ENCODE measurements at regions not wholly inside any gene's neighbourhood (a gene's known extent, or its start where the extent isn't known, plus 50 kb on each side); places are given as distances from the start of the nearest gene placed in this dataset.
"Not testable (repeated sequence)": the region's sequence is repeated elsewhere in the genome, so short reads cannot be mapped to it uniquely, and the experiment has no call there.

DNA sequence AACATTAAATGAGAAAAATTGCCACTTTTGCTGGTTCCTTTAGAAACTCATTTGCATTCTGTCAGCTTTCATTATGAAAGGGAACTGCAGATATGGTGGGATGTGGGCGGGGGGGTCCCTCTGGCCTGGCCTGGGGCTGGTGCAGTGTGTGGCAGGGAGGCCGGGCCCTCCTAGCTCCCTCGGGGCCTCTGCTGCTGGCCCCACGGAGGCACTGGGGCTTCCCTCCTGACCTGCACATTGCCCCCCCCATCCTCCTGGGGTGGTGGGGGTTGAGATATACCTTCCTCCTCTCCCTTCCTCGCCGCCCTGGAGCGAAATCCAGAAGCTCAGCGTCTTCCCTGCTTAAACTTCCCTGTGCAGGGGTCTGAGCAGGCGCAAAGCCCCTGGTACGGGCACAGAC is 1005.9 kb downstream of the BRD1 start:
- in situ Hi-C loops (cut with HindIII; ENCODE audit: low sequenced_read_pairs): no loop called here

DNA sequence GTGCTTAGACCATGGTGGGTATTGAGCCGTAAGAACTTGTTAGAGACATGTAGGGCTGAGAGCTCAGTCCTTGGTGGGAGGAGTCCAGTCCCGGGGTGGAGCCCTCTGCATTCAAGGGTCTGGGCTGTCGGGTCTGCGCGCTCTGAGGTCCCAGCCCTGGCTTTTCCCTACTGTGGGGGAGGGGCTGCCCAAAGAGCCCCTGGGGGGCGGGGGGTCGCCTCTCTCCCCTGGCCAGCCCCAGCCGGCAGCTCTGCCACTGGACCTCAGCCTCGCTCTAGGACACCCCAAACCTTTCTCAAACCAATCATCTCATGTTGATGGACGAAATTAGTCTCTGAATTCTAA is 1006.4 kb downstream of the BRD1 start:
- in situ Hi-C loops (cut with HindIII; ENCODE audit: low sequenced_read_pairs): no loop called here

DNA sequence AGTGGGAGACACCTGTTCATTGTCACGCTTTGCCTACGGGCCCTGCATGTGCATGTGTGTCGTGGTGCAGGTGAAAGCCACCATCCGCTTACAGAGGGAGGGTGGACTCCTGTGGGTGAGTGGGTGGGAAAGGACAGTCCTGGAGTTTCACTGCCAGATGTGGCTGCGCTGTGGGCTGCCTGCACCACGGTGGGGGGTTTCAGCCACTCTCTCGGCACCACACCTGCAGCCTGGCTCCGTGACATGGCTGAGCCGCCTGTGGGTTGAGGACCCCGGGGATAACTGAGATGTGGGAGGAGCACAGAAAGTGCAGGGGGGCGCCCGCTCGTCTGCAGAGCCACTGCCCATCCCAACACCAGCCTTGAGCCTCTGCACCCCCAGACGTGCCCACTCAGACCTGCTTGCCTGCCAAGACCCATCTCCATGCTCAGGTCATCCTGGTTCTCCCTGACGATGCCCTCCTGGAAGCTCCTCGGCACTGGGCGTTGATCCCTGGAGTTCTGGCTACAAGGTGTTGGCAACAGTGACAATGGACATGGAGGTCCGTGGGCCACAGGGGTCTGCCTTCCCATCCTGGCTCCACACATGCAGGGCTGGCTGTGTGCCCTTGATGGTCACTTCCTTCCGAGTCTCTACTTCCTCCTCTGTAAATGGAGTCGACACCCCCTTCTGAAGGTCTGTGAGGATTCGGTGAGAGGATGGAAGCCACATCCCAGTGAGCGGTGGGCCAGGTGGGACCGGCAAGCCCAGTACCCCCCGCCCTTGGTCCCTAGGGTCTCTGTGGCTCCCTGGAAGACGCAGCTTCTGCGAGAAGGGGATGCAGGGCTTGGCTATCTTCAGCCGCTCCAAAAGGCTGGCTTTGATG is 1007.0 kb downstream of the BRD1 start:
- in situ Hi-C loops (cut with HindIII; ENCODE audit: low sequenced_read_pairs): no loop called here

DNA sequence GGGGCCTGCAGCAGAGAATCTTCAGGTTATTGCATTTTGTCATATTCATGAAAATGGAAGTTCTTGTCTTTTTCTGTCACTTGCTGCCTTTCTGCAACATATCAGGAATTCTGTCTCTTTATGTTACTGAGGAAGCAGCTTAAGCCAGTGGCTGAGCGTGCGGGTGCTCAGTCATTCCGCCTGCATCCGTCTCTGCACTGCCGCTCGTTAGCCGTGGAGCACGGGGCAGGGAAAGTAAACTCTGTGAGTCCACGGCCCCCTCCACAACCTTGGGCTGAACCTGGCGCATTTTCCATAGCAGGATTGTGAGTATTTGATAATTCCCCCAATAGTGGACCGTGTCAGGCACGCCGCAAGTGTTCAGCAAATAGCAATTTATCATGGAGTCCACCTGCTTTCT is 1007.7 kb downstream of the BRD1 start:
- in situ Hi-C loops (cut with HindIII; ENCODE audit: low sequenced_read_pairs): no loop called here

DNA sequence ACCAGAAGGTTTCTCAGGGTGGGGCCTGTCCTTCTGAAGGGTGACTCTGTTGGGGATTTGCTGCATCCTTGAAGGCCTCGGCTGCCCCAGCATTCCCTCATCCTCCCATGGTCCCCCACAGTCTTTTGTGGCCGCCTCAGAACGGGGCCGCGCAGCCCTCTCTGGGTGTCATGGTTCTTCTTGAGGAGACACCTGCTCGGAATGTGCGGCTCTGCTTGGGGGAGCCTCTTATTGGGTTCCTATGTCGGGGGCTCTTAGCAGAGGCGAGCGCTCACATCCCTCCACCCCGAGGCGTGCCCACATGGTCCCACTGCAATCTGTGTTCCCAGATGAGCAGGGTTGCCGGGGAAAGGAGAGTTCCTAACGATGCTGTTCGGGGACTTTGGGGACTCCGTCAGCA is 1008.4 kb downstream of the BRD1 start:
- in situ Hi-C loops (cut with HindIII; ENCODE audit: low sequenced_read_pairs): no loop called here

DNA sequence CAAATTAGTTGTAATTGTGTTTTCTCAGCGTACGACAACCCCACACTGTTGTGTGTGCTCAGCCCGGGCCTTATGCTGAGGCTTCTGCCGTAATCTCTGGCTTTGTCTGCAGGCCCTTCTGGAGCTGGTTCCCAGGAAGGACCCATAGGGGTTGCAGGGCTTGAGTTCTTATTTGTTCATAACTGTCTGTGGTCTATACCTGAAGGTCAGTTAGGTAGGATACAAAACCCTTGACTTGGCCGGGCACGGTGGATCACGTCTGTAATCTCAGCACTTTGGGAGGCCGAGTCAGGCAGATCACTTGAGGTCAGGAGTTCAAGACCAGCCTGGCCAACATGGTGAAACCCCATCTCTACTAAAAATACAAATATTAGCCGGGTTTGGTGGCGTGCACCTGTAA is 1010.2 kb downstream of the BRD1 start:
- in situ Hi-C loops (cut with HindIII; ENCODE audit: low sequenced_read_pairs): not testable (repeated sequence)

DNA sequence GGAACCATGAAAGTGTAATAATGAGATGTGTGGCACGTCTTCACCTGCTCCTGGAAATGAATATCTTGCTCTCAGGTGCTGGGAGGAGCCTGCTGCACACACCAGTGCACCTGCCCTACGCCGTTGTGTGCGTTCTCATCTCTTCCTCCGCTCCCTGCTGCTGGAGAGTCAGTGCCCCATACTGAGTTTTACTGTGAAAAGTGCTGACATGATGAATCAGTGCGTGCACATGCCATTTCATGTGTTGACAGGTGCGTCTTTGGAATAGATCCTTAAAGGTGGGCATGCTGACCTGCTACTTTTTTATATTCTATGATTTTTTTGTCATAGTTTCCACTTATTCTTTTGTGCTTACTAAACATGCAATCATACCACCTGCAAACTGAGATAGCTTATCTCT is 1015.8 kb downstream of the BRD1 start:
- in situ Hi-C loops (cut with HindIII; ENCODE audit: low sequenced_read_pairs): no loop called here

DNA sequence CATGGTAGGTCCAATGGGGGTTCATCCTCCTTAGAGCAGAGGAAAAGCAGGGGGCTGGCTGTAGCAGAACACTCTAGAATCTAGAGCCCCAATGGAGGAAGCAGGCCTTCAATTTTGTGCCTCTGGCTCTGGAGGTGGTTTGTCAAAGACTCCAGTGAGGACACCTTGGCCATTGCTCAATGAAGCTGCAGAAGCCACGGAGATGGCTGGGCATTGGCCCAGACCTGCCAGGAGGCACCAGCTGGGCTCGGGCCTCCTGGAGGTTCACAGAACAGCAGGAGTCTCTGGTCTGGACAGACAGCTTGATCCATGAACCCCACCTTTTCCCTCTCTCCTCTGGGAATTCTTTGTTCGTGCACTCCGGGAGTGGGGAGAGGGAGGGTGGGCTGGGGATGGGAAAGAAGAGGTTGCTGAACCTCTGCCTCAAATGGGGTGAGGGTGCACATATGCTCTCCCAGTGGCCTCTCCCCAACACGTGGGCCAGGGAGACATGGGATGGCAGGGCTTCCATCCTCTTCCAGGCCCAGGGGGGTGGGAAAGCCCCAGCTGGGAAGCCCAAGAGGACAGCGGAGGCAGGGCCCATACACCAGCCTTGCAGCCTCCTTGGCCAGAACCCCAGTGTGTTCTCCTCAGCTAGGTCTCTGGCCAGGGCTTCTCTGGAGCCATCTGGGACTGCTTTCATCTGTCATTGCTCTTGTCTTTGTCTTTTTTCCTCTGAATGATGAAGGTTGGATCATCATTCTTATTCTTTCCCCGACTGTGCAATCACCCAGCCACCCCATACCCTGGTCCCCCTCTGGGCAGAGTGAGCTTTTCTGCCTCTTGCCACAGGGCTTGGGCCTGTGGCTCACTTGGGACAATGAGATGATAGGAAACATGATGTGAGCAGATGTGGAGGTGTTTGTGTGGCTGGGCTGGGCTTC is 1019.4 kb downstream of the BRD1 start:
- in situ Hi-C loops (cut with HindIII; ENCODE audit: low sequenced_read_pairs): no loop called here

DNA sequence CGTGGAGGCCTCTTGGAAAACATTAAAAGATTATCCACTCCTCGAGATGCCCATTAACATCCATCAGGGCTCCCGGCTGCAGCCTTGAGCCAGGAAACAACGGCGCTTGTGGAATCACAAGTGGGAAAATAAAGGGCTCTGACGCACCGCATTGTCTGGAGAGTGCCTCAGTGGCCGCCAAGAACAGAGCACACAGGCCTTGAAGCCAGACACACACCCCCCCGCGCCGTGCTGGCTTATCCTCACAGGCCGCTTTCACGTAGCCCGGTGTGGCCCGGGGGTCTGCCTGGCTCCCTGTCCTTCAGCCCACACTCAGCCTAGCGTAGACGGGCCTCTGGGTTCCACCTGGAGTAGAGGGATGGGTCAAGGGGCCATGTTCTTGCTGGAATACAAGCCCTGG is 1020.5 kb downstream of the BRD1 start:
- in situ Hi-C loops (cut with HindIII; ENCODE audit: low sequenced_read_pairs): no loop called here

DNA sequence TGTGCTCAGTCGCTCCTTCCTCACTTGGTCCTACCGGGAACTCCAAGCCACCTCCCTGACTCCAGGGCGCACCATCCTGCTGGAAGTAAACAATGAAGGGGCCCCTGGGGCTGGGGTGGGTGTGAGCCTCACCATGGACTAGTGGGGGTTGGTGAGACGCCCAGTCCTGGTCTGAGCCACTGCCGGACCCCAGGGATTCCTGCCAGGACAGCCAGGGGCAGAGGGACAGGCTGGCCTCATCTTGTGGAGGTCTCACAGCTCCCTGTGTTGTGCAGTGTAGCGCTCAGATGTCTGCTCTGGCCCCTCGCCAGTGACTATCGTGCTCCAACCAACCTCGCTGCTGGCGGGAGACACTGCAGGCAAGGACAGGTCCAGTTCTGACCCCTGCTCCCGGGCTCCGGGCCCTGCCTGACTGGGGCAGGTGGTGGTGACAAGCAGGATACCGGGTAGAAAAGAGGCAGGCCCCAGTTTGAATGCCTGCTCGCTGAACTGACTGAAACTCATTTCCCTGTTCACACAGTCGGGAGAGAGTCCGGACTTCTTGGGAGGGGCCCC is 1021.4 kb downstream of the BRD1 start:
- in situ Hi-C loops (cut with HindIII; ENCODE audit: low sequenced_read_pairs): no loop called here

DNA sequence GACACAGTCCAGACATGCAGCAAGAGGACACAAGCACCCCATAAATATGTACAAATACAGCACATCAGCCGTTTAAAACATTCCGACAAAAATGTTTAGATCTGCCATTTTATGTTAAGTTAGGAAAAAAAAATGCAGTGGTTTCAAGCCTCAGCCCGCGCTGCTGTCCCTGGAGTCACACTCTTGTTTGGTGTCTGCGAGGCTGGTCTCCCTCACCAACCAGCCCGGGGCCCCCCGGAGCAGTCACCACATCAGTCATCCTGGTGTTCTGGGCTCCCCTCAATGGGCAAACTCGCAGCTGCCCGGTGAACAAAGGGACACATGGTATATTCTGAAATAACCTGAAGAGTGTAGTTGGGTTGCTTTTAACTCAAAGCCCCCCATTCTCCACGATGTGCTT is 1022.2 kb downstream of the BRD1 start:
- in situ Hi-C loops (cut with HindIII; ENCODE audit: low sequenced_read_pairs): no loop called here

DNA sequence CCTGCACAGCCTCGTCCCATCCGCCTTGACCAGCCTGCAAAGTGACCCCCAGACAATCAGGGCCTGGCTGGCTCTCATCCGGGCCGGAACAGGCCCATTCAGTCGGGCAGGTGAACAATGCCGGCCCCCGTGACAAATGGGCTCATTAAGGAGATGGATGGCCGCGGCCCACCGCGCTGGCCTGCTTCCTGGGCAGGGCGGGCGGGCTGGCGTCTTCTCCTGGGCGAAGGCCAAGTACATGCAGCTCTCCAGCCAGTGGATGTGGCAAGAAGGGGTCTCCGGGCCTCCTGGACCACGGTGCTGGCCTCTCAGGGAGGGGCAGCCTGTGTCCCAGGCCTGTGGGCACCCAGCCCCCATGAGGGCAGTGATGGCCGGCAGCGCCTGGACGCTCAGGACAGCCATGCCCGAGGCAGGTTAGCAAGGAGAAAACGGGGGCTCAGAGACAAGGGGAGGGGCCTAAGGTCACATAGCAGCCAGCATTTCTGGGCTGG is 1022.8 kb downstream of the BRD1 start:
- in situ Hi-C loops (cut with HindIII; ENCODE audit: low sequenced_read_pairs): no loop called here

DNA sequence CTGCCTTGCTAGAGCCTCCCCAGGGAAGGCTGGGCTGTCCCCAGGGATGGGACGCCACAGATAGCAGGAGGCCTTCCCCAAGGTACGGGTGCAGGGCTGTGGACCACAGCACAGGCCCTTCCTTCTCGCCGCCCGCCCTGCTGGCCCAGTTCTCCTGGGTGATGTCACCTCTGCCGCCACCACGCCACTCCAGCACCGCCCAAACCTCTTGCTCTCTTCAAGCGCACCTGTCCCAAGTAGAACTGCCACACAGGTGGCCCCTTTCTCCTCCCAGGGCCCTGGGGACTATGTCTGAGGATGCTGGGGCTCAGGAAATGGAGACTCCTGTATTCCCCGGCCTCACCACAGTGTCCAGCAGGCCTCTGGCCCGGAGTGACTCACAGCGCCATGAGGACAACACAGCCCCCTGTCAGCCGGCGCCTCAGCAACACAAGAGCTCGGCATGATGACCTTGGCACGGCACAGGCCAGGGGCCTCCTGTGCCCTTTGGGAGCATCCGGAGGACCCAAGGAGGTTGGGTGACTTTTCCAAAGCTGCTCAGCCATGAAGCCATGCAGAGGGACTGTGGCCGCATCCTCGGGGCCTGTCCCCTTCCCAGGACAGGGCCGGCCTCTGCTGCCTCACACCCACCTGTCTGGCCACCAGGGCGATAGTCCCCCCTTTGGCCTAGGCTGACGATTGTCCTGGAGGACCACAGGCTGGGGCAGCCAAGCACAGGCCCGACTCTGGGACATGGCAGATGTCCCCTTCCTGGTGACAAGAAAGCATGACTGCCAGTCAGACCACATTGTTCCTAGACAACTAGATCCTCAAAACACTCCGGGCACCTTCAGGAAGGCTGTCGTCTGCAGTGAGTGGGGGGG is 1023.5 kb downstream of the BRD1 start:
- in situ Hi-C loops (cut with HindIII; ENCODE audit: low sequenced_read_pairs): no loop called here

DNA sequence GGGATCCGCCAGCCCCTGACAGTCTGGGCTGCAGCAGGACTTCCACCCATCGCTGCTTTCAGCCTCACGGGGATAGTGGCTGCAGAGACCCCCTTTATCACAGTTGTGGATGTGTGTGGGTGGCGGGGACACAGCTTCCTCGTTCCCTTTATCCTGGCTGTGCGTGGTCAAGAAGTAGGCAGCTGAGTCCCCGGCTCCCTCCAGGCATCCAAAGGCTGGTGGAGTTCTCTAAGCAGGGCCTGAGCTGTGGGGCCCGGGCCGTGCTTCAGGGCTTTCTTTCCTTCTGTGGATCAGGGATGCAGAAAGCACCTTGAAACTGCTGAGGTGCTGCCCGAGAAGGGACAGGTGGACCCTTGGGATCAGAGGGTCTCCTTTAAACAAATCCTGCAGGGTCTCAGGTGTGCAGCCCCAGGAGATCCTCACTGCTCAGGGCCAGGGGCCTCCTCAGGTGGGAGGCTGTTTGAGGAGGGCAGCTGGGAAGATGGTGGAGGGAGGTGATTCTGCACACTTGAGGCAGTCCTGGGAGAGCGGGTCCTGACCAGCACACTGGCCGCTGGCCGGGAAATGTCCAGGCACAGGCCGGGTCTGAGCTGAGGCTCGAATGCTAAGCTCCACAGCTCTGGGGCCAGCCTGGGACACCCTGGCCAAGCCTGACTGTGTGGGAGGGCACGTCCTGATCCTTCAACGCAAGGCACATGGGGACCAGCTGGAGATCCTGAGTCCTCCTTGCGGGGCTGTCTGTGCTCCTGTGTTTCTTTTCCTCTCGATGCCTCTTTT is 1024.3 kb downstream of the BRD1 start:
- in situ Hi-C loops (cut with HindIII; ENCODE audit: low sequenced_read_pairs): no loop called here

DNA sequence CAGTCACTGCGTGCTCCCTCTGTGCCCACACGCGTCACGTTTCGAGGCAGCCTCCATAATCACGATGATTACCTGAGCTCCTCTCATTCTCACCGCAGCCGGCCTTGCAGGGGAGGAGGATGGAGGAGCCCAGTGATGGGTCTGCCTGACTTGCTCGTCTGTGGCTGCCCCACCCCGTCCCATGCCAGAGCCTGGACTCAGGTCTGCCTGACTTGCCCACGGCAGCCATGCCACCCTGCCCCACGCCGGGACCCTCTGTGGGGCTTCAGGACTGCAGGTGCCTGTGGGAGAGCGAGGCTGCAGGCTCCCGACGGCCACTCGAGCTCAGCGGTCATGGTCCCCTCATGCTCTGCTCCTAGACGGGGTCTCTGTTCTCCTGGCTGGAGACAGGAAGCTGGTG is 1025.1 kb downstream of the BRD1 start:
- in situ Hi-C loops (cut with HindIII; ENCODE audit: low sequenced_read_pairs): no loop called here

DNA sequence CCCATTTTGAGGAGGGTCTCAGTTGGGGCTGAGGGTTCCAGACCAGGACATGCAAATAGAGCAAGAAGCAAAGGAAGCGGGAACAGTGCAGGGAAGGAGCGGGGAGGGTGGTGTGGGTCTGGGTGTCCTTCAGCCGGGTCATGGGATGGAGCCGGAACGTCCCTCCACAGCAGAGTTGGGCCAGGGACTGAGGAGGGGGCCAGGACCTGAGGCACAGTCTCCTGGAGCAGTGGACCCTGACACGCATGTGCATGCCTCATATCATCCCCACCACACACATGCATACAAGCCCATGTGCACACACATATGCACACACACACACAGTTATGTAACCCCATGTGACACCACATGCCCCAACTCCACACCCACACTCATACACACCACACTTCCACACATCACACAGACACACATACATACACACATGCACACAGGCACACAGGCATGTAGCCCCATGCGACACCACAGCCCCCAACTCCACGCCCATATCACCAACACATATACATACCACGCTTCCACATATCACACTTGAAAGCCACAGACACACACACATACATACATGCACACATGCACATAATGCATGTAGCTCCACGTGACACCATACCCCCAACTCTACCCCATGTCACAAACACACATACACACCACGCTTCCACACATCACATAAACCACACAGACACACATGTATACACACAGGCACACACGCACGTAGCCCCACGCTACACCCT is 1026.6 kb downstream of the BRD1 start:
- in situ Hi-C loops (cut with HindIII; ENCODE audit: low sequenced_read_pairs): no loop called here

DNA sequence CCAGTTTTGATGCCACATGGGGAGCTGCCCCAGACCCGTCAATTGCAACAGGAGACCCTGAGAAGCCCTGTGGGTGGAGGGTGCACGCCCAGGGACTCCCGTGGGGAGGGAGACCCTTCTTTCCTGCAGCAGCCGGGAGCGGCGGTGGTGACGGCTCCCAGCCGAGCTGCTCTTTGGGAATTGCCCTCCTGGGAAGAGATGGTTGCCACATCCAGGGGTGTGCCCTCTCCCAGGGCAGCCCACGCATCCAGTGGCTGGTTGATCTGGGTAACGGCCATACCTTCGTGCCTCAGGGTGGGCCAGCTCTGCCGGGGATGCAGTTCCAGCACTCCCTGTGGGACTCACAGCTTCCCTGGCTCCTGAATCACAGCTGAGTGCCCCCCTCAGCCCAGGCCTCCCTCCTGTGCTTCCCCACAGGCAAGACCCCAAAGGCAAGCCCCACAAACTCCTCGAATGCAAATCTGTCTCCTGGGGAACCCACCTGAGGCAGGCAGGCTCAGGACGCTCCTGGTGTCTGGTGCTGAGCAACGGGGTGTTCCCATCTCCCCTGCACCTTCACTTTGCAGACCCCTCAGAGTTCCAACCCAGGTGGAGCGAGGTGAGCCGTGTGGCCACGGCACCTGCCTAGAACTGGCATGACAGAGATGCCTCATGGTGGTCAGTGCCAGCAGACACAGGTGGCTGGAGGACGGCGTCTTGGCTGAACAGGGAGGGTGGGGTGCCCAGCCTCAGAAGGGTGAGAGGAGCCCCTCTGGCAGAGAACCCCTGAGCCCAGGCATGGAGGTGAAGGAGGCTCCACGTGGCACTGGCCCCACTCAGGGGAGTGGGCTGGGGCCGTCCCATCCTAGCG is 1027.4 kb downstream of the BRD1 start:
- in situ Hi-C loops (cut with HindIII; ENCODE audit: low sequenced_read_pairs): no loop called here

DNA sequence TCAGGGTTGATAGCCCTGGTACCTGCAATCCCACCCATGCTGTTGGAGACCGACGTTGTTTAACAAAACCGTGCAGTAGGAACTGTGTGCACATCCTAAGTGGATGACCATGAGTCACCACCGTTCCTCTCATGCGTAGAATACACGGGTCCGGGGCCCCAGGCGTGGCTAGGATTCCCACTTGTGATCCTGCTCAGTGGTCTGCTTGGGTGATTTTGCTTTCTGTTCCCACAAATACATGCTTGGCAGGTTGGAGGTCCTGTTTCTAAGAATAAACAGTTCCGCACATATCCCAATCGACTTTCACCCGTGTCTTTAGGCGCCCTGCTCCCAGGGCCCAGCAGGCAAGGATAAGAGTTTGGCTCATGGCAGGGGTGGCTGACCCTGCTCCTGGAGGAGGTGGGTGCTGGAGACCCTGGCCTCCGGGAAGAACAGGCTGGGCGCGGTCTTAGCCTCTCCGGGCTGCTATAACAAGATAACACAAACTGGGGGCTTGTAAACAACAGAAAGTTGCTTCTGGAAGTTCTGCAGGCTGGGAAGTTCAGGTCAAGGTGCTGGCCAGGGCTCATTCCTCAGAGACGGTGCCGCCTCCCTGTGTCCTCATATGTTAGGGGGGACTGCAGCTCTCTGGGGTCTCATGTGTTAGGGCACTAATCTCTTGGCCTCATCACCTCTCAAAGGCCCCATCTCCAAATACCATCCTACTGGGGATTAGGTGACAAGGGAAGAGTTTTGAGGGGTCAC is 1028.3 kb downstream of the BRD1 start:
- in situ Hi-C loops (cut with HindIII; ENCODE audit: low sequenced_read_pairs): no loop called here

Measured in DLD1 (cell line).